ENCODE measurements at regions not wholly inside any gene's neighbourhood (a gene's known extent, or its start where the extent isn't known, plus 50 kb on each side); places are given as distances from the start of the nearest gene placed in this dataset.

GRCh38 chr18:11309172-11309571 lies 159.8 kb upstream of the PIEZO2 start:
- DNase-seq, result no peak
- Histone ChIP-seq H3K27ac (no peak overlapping the region), H3K36me3 (no peaks in the 10 kb centered on the region), H3K27me3 (no peaks in the 10 kb centered on the region), H3K4me3 (no peak overlapping the region), H3K4me1 (ENCODE audit: insufficient read depth) (no peaks in the 10 kb centered on the region), H3K9me3 (no peaks in the 10 kb centered on the region)
- intact Hi-C loops (cut with DNase I), result no loop called here
- TF ChIP-seq EP300 (IDR thresholded peaks at IDR 0.05) (no peak), POLR2A (IDR thresholded peaks at IDR 0.05) (no peak), CTCF (IDR thresholded peaks at IDR 0.05) (no peak)
- WGBS, 3 donors, result 86 to 93% (median 90%) methylated on average over 3 of the region's 3 CpGs

- 88 to 94% (median 89%) methylated on average over 5 of the region's 5 CpGs for WGBS, 3 donors
- Histone ChIP-seq H3K9me3 (no peaks in the 10 kb centered on the region), H3K4me1 (ENCODE audit: insufficient read depth) (no peaks in the 10 kb centered on the region), H3K27me3 (no peaks in the 10 kb centered on the region), H3K27ac (no peak overlapping the region), H3K36me3 (no peaks in the 10 kb centered on the region), H3K4me3 (no peak overlapping the region)
- TF ChIP-seq EP300 (IDR thresholded peaks at IDR 0.05), result no peak
- no peak for TF ChIP-seq POLR2A (IDR thresholded peaks at IDR 0.05)
- TF ChIP-seq CTCF (IDR thresholded peaks at IDR 0.05), result no peak
- DNase-seq, result no peak
- intact Hi-C loops (cut with DNase I), result no loop called here
Measured at GRCh38 chr18:11308499-11308898, 159.1 kb upstream of the PIEZO2 start.

GRCh38 chr18:11307716-11308115 lies 158.3 kb upstream of the PIEZO2 start:
- DNase-seq, result no peak
- WGBS, 3 donors, result 75 to 86% (median 84%) methylated on average over 2 of the region's 2 CpGs
- H3K9me3 ChIP-seq, result no peaks in the 10 kb centered on the region
- H3K4me3 ChIP-seq, result no peak overlapping the region
- H3K27ac ChIP-seq, result no peak overlapping the region
- H3K36me3 ChIP-seq, result no peaks in the 10 kb centered on the region
- H3K4me1 ChIP-seq (ENCODE audit: insufficient read depth), result no peaks in the 10 kb centered on the region
- intact Hi-C loops (cut with DNase I), result no loop called here
- H3K27me3 ChIP-seq, result no peaks in the 10 kb centered on the region
- TF ChIP-seq POLR2A (IDR thresholded peaks at IDR 0.05), result no peak
- no peak for TF ChIP-seq EP300 (IDR thresholded peaks at IDR 0.05)
- no peak for TF ChIP-seq CTCF (IDR thresholded peaks at IDR 0.05)

GRCh38 chr18:11305507-11305906 lies 156.1 kb upstream of the PIEZO2 start:
- no peak for DNase-seq
- Histone ChIP-seq H3K27me3 (no peaks in the 10 kb centered on the region), H3K9me3 (no peaks in the 10 kb centered on the region), H3K4me3 (no peak overlapping the region), H3K36me3 (no peaks in the 10 kb centered on the region), H3K4me1 (ENCODE audit: insufficient read depth) (no peaks in the 10 kb centered on the region), H3K27ac (no peak overlapping the region)
- TF ChIP-seq EP300 (IDR thresholded peaks at IDR 0.05) (no peak), POLR2A (IDR thresholded peaks at IDR 0.05) (no peak), CTCF (IDR thresholded peaks at IDR 0.05) (no peak)
- intact Hi-C loops (cut with DNase I), result no loop called here
- 74 to 82% (median 76%) methylated on average over 2 of the region's 2 CpGs for WGBS, 3 donors

- 90 to 93% (median 91%) methylated on average over 4 of the region's 4 CpGs for WGBS, 3 donors
- Histone ChIP-seq H3K27ac (no peak overlapping the region), H3K4me3 (no peak overlapping the region), H3K4me1 (ENCODE audit: insufficient read depth) (no peaks in the 10 kb centered on the region), H3K27me3 (no peaks in the 10 kb centered on the region), H3K9me3 (no peaks in the 10 kb centered on the region), H3K36me3 (no peaks in the 10 kb centered on the region)
- TF ChIP-seq CTCF (IDR thresholded peaks at IDR 0.05) (no peak), POLR2A (IDR thresholded peaks at IDR 0.05) (no peak), EP300 (IDR thresholded peaks at IDR 0.05) (no peak)
- intact Hi-C loops (cut with DNase I), result no loop called here
- no peak for DNase-seq
Measured at GRCh38 chr18:11304928-11305327, 155.6 kb upstream of the PIEZO2 start.

All from ovary (tissue), 7 donors.